HG03039 (cell line): ENCODE measurements at regions not wholly inside any gene's neighbourhood (a gene's known extent, or its start where the extent isn't known, plus 50 kb on each side); places are given as distances from the start of the nearest gene placed in this dataset.

ENCODE experiments used
- ATAC-seq: cut with Tn5 transposase; IDR thresholded peaks from one replicate; pipeline ENCODE4 v1.9.1; 2021; ENCODE audit warnings: mild to moderate bottlenecking, moderate library complexity; ENCODE audit not compliant: unreplicated experiment

DNA sequence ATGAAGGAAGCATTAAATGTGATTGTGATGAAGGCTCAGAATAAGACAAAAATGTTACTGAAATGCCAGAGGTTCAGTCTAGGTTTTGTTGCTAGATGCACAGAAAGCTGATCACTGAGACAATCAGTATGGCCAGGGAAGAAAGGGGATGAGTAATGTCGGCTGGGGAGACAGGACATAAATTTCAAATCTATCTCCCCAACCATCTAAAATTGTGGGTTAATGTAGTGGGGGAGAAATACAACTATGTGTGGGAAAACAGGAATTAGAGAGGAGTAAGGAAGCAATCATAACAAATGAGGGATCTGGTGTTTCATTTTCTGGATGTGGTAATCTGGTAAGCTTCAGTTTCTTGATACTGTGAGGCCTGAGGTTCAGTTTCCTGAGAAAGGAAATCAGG, 1111.0 kb downstream of the XPNPEP1 start:
- no peak for ATAC-seq

DNA sequence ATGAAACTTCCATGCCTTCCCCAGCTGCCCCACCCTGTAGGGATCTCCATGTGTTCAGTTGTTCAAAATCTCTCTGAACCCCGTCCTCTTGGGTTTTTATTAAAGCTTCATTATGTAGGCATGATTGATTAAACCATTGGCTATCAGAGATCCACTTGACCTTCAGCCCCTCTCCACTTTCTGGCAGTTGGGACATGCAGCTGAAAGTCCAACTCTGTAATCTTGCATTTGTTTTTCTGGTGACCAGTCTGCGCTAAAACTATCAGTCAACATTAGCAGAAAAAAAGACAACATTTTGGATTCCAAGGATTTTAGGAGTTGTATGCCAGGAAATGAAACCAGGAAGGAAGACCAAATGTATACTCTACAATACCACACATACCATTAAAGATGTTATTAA, 1115.1 kb downstream of the XPNPEP1 start:
- ATAC-seq = no peak

DNA sequence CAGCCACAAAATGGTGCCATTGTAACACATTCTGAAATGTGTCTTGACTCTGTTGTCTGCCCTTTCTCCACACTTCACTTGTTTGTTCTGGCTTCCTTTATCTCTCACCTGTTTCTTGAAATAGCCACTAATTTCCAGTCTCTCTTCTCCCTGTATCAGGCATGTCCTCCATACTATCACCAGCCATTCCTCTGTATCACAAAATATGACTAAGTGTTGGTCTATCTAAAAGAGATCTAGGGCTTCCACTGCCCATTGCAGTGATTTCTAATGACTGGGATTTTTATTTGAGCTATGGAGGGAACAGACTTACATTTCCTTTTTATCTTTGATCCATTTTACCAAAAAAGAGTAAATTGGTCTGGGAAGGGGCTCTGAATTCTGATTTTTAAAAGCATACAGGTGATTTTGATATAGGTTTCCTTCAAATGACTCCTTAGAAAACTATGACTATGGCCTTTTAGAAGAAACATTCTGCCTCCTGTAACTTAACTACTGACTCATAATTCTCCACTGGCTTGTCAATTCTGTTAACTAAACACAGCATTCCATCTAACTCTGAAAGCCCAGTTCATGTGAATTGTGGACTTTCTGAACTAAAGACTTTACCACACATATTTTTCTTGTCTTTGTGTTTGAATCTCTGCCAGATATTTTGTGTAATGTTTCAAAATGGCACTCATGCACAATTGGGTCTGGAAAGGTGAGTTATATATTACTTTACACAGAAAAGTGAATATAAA, 1121.4 kb downstream of the XPNPEP1 start:
- ATAC-seq = no peak

DNA sequence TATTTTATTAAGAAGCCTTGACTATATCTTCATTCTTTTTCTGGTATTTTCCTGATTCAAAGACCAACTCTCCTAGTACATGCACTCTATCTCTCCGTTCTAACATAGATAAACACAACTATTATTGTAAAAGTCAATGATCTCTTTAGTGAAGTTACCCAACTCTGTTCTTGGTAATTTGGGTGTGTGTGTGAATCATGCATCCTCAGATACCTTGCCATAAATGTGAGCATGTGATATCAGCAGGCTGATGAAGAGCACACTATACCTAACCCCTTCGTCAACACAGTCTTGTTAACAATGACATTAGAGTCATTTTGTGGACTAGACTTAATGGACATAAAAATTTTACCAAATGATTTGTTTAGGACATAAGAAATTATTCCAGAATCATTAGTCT, 1122.1 kb downstream of the XPNPEP1 start:
- ATAC-seq = no peak

DNA sequence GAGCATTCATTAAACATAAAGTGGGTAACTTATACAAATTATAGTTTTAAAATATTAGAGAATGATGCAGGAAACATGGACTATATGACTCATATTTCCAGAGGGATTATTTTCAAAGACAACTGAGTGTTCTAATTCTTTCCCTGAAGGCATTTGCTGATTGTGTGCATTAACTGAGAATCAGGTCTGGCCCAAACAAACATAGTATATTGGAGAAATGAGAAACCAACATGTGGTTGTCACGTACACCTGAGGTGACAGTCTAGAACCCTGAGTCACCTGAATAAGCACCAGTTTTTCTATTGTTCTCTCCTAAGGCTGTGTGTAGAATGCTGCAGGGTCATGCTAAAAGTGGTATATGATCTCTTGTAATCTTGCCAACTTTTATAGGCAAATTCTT, 1125.7 kb downstream of the XPNPEP1 start:
- no peak for ATAC-seq

DNA sequence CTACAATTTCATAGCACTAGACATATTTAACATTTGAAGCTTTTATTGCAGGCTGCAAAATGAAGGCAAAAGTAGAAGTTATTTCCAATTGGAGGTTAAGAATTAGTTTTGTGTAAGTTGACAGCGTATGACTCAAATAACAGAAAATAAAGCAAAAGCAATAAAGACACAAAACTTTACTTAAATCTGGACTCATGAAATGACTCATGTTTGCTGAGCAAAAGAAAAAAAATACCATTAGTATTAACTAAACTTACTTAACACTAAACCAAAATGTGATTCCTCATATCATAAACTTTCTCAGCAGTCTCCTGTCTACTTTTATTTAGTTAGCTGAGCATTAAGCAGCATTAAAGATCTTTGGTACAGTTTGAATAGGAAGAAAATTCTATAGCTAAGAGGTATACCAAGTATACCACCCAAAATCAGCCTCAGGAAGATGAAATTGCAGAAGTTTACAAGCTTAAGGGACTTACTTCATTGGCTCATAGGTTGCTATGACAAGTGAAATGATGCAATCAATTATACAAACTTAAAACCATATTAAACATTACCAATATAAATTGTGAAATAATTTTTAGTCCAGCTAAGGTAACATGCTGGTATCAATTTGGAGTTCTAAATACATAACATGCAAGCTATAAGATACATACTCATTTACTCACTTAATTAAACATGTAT, 1131.4 kb downstream of the XPNPEP1 start:
- no peak for ATAC-seq

DNA sequence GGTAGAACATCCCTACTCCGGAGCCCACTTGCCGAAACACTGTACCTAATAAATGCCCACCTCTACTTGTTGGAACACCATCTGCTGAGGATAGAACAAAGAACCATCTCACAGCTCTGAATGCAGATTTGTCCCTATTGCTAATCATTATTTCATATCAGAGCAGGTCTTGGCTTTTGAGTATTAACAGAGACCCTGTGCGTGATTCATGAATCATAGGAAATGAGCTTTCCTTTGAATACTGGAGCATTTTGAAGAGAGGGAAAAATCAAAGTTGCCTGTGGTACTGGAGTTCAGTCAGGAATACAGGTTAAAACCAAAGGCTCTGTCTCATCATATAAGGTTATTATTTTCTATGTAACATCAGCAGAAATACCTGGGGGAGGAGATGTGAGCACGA, 1132.3 kb downstream of the XPNPEP1 start:
- no peak for ATAC-seq

DNA sequence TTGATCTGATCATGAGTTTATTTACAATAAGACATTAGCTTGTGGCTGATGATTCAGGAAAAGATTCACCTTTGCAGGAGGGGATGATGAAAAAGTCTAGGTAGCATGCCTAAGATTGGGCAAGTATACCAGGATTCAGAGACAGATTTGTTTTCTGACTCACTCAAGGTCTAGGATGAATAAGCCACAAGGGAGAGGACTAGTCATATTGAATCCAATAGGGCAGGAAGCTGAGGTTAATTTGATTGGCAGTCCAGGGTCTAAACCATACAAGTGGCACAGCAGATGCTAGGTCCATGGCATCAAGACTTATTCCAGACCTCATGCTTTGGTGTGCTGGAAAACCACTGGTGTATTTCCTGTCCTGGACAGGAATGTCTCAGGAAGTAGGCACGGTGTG, 1133.4 kb downstream of the XPNPEP1 start:
- peak; percentile 91 for ATAC-seq

DNA sequence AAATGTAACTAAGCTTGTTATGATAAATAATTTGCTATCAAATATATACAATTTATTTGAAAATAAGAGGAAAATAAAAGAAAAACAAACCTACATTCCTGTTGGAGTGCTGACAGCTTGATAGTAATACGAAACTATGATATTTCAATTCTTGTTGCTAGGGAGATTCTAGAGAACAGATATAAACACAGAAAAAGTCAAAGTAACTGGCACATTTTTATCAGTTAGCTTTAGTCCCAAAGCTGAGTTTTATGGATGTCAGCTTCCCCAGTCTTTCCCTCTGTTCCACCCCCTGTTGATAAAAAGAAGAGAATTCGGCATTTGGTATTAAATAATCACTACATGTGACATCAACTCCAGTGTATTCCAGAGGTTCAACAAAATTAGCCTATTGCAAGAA, 1134.0 kb downstream of the XPNPEP1 start:
- ATAC-seq = no peak

DNA sequence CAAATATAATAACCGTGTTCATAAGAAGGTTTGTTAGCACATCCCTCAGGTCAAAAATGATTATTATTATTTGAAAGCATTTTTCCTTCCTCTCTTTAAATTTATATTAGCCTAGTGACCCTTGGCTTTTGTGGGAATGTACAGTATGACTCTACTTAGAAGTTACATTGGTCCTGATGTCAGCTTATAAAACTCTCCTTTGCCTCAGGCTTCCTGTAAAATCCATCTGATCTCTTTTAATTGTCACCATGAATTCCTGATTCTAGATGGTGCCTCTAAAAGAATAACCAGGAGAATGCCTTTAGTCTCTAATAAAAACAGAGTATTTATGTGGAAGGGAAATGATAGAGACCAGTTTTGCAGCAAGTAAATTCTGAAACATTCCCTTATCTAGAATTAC, 1134.4 kb downstream of the XPNPEP1 start:
- no peak for ATAC-seq

DNA sequence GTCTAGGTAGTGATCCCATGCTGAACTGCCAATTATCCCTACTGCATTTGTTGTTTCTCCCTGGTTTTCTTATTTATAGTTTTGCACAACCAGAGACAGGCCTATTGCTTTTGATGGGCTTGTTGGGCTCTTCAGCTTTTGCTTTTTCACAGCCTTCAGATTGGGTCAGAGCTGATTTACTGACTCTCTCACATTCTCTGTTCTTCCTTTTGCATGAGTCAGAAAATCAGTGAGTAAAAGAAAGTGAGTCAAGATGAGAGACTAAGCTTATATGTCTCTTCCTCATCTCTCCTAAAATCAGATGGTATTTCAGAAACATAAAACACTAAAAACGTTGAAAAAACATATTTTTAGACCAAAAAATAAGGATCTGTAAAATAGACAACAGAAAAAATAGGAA, 1135.4 kb downstream of the XPNPEP1 start:
- no peak for ATAC-seq

DNA sequence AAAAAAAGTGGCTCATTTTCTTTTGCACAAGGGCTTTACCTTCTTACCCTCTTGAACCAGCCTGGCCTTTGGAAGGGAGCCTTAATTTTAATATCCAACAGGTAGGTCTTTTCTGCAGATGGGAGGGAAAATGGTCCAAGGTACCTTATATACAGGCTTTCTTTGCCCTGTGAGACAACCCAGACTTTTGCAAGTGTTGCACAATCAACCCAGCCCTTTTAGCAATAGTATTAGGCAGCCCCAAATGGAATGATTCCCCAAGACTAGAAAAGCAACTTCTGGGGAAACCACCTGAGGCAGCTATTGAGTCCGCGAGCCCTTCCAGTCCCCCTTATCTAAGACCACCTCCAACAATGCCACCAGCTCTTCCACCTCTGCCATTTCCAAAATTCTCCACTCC, 1138.3 kb downstream of the XPNPEP1 start:
- no peak for ATAC-seq

DNA sequence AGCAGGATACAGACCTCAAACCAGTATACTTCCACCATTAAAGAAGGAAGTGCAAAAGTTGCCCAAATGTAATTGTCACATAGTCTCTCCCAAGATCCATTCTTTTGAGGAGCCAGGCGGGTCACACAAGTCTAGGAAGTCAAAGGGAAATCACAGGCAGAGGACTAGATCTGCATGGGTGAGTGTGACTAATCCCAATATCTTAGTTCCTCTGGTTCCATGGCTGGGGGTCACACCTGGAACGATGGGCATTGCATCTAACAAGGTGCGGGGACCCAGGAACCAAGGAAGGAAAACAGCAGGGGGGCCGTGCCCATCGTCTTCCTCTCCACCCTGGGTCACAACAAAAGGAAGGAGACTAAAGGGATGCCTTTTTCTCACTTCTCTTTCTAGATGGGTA, 1138.8 kb downstream of the XPNPEP1 start:
- no peak for ATAC-seq

DNA sequence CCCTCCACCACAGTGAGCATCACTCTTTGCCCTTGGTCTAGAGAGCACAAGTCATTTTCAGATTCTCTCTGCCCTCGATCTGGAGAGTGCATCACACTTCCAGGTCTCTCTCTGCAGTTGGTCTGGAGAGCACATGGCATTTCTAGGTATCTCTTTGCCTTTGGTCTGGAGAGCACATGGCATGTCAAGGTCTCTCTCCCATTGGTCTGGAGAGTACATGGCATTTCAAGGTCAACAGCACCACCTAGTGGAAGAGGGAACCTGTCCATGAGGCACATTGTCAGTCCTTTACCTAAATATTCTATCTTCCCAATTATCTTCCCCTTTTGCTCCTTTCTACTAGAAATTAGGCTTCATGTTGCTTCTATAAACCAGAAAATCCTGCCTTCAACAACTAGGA, 1139.4 kb downstream of the XPNPEP1 start:
- ATAC-seq = peak; percentile 60

DNA sequence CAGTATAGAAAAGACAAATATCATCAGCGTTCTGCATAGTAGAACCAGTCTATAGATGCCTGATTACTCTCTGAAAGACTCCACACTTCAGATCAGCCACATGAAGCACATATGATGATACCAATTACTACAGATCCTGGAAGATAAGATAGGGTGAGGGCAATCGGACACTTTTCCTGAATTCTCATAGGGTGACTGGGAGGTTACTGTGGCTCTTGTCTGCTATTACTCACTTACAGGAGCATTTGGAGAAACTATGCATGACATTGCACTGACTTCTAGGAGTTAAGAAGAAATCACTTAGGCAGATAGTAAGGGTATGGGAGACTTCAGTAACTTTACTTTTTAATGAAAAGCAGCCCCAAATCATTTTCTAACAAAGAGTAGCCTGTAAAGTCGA, 1140.9 kb downstream of the XPNPEP1 start:
- no peak for ATAC-seq

DNA sequence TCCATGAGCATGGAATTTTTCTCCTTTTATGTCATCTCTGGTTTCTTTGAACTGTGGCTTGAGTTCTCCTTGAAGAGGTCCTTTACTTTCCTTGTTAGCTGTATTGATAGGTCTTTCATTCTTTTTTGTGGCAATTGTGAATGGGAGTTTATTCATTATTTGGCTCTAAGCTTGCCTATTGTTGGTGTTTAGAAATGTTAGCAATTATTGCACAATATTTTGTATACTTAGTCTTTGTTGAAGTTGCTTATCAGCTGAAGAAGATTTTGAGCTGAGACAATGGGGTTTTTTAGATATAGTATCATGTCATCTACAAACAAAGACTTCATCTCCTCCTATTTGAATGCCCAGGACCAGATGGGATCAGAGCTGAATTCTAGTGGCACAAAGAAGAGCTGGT, 1143.8 kb downstream of the XPNPEP1 start:
- ATAC-seq = no peak

DNA sequence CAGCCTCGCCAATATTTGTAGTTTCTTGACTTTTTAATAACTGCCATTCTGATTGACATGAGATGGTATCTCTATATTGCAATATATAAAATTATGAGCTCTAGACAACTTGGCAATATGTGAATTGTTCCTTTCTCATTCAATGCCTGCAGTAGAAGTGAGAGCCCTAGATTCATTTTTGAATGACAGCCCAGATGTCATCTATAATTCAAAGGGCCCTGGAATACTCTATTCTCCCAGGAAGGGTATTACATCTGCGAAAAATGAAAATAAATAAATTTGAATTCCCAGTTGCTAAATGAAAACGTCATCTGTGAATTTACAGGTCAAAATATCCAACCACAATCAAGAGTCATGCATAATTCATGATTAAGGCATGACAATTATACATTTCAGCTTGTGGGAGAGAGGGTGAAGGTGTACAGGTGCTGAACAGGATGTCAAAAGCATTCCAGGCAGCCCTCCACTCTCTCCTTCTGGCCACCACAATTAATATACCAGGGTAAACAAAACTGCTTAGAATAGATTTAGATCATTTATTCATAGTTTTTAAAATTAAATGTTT, 1147.3 kb downstream of the XPNPEP1 start:
- no peak for ATAC-seq

DNA sequence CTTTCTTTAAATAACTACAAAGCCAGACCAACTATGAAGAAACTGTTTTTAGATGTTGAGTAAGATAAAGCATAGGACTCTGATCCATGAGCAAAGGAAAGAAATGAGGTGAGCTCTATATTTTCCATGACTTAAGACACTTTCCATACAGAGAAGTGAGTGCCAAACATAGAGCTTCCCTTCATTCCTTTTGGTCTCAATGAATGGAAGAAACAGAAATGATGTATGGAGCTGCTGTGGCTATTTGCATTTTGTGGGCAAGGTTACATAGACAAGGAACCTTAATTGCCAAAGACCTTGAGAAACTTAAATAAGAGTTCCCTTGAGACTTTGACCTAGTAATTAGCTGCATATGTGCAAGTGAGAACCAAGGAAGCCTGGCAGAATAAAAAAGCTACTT, 1152.2 kb downstream of the XPNPEP1 start:
- ATAC-seq = no peak

DNA sequence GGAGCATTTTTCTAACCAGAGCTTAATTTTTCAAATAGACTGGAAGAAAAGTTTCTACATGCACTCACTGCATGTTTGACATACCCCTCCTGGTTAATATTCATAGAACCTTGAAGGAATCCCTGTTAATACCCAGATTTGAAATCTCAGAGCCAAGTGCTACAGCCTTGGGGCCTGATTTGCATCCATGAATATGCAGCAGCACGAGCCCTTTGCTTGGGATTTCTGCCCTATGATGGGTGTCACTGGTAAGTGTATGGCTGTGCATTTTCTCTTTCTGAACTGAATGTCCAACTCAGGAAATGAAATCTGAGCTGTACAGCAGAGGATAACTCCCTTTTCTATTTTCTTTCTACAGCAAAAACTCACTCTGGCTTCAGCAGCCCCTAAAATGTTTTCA, 1157.5 kb downstream of the XPNPEP1 start:
- no peak for ATAC-seq

DNA sequence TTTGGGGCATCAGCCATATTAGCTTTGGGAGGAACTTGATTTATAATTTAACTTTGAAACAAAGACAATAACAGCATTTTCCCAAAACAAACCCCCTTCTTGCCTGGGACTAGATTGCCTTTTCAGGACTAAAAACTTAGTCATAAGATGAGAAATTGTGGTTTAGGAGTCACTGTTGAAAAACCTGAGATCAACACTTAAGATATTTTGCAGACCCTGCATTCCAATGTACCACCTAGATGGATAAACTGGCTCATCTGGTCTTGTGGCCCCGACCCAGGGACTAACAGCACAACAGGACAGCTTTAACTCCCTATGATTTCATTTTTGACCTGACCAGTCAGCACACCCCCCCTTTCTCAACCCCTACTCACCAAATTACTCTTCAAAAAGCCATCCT, 1165.4 kb downstream of the XPNPEP1 start:
- no peak for ATAC-seq

DNA sequence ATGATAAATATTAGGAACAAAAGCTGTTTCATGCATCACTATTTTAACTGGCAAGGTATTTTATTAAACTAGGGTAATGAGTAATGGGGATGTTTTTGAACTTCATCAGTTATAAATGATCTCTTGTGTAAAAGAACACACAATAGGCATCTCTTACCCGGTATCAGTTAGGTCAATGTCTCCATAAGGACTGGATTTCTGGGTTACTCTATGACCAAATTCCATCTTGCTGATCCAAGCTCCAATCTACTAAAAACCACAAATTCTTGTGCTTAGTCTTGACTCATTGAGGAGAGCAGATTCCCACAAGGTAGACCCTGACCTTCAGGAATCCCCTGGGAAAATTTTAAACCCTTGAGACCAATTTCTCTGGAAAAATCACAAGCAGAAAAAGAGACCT, 1167.7 kb downstream of the XPNPEP1 start:
- ATAC-seq = no peak

DNA sequence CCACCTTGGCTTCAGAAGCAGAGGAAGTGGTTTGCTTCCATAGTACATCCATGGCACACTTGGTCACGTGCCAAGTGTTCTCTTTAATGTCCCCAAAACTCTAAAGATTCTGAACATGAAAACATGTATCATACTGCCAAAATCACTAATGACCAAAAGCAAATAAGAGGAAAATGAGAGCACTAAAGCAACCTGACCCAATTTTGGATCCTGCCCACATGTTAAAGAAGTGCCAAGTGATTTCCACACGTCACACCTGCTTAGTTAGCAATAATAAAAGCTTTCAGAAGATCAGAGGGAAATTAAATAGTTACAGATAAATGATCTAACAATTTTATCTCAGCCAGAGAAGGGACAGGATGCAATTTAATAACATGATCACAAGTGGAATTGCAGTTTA, 1170.0 kb downstream of the XPNPEP1 start:
- ATAC-seq = no peak
